H9 (cell line): ENCODE measurements at regions not wholly inside any gene's neighbourhood (a gene's known extent, or its start where the extent isn't known, plus 50 kb on each side); places are given as distances from the start of the nearest gene placed in this dataset.

Experiments used
- DNase-seq: peaks from one replicate; pipeline ENCODE4 v3.0.0-alpha.2; 2017
- H2AFZ ChIP-seq: one replicate; pipeline ENCODE4 v1.6.1; 2013; ENCODE audit warnings: mild to moderate bottlenecking, low read length, control low read depth, moderate library complexity
- H2AK5ac ChIP-seq: 2 replicates; pipeline ENCODE4 v1.6.1; 2013; ENCODE audit warnings: low read length, control low read depth, mixed read lengths; ENCODE audit not compliant: insufficient read length
- H2BK120ac ChIP-seq: one replicate; pipeline ENCODE4 v1.6.1; 2013; ENCODE audit warnings: low read depth, mild to moderate bottlenecking, low read length, control low read depth, inconsistent platforms; ENCODE audit not compliant: poor library complexity, severe bottlenecking
- H2BK12ac ChIP-seq: 2 replicates; pipeline ENCODE4 v1.6.1; 2013; ENCODE audit warnings: low read length, control low read depth, mixed read lengths, low read depth; ENCODE audit not compliant: insufficient read length
- H2BK15ac ChIP-seq: 2 replicates; pipeline ENCODE4 v1.6.1; 2013; ENCODE audit warnings: low read depth, low read length, control low read depth
- H2BK20ac ChIP-seq: one replicate; pipeline ENCODE4 v1.6.1; 2013; ENCODE audit warnings: low read depth, mild to moderate bottlenecking, low read length, control low read depth, inconsistent platforms; ENCODE audit not compliant: poor library complexity, severe bottlenecking
- H2BK5ac ChIP-seq: 2 replicates; pipeline ENCODE4 v1.6.1; 2013; ENCODE audit warnings: low read length, control low read depth, mixed read lengths; ENCODE audit not compliant: insufficient read length
- H3K14ac ChIP-seq: 2 replicates; pipeline ENCODE4 v1.6.1; 2013; ENCODE audit warnings: low read length, control low read depth; ENCODE audit not compliant: insufficient read depth
- H3K18ac ChIP-seq: 2 replicates; pipeline ENCODE4 v1.6.1; 2013; ENCODE audit warnings: low read depth, mild to moderate bottlenecking, mixed read lengths, low read length, control low read depth; ENCODE audit not compliant: insufficient read length
- H3K23ac ChIP-seq: 2 replicates; pipeline ENCODE4 v1.6.1; 2013; ENCODE audit warnings: low read length, control low read depth, mixed read lengths, low read depth; ENCODE audit not compliant: insufficient read length
- H3K23me2 ChIP-seq: 2 replicates; pipeline ENCODE4 v1.6.1; 2013; ENCODE audit warnings: low read depth, mild to moderate bottlenecking, mixed read lengths, low read length, control low read depth; ENCODE audit not compliant: insufficient read length, poor library complexity, severe bottlenecking
- H3K27ac ChIP-seq: 2 replicates; pipeline ENCODE4 v1.5.1; 2013; ENCODE audit warnings: low read length, control low read depth, mixed read lengths, low read depth; ENCODE audit not compliant: insufficient read length
- H3K27me3 ChIP-seq: 2 replicates; pipeline ENCODE4 v1.6.1; 2013; ENCODE audit warnings: low read length, control low read depth, inconsistent platforms; ENCODE audit not compliant: insufficient read depth
- H3K4ac ChIP-seq: 2 replicates; pipeline ENCODE4 v1.6.1; 2013; ENCODE audit warnings: low read depth, mild to moderate bottlenecking, control low read depth, inconsistent platforms, low read length, moderate library complexity
- H3K4me1 ChIP-seq: 2 replicates; pipeline ENCODE4 v1.6.1; 2013; ENCODE audit warnings: low read length, control low read depth, inconsistent platforms; ENCODE audit not compliant: insufficient read depth
- H3K4me2 ChIP-seq: 2 replicates; pipeline ENCODE4 v1.6.1; 2013; ENCODE audit warnings: low read length, control low read depth, mixed read lengths; ENCODE audit not compliant: insufficient read length, insufficient read depth
- H3K56ac ChIP-seq: 2 replicates; pipeline ENCODE4 v1.6.1; 2013; ENCODE audit warnings: low read depth, mild to moderate bottlenecking, mixed read lengths, low read length, control low read depth; ENCODE audit not compliant: insufficient read length
- H3K79me1 ChIP-seq: 2 replicates; pipeline ENCODE4 v1.6.1; 2013; ENCODE audit warnings: low read depth, mild to moderate bottlenecking, moderate library complexity, low read length, control low read depth, inconsistent platforms; ENCODE audit not compliant: insufficient read depth, poor library complexity, severe bottlenecking
- H3K79me2 ChIP-seq: 2 replicates; pipeline ENCODE4 v1.6.1; 2013; ENCODE audit warnings: low read length, control low read depth, inconsistent platforms; ENCODE audit not compliant: insufficient read depth
- H3K9ac ChIP-seq: 2 replicates; pipeline ENCODE4 v1.6.1; 2013; ENCODE audit warnings: low read length, control low read depth, mixed read lengths; ENCODE audit not compliant: insufficient read length; ENCODE audit errors: extremely low read depth
- H3K9me3 ChIP-seq: one replicate; pipeline ENCODE4 v1.6.1; 2013; ENCODE audit warnings: low read depth, low read length, inconsistent platforms; ENCODE audit not compliant: control insufficient read depth
- H3T11ph ChIP-seq: one replicate; pipeline ENCODE4 v1.6.1; 2013; ENCODE audit warnings: mild to moderate bottlenecking, low read length, control low read depth, inconsistent platforms
- H4K20me1 ChIP-seq: one replicate; pipeline ENCODE4 v1.6.1; 2013; ENCODE audit not compliant: control insufficient read depth, insufficient read length, insufficient read depth
- H4K5ac ChIP-seq: 2 replicates; pipeline ENCODE4 v1.6.1; 2013; ENCODE audit warnings: low read depth, mild to moderate bottlenecking, mixed read lengths, low read length, control low read depth; ENCODE audit not compliant: insufficient read length
- H4K8ac ChIP-seq: replicated peaks from 2 replicates; pipeline ENCODE4 v1.6.1; 2013; ENCODE audit warnings: low read length, control low read depth, mixed read lengths, low read depth; ENCODE audit not compliant: insufficient read length
- H4K91ac ChIP-seq: 2 replicates; pipeline ENCODE4 v1.6.1; 2013; ENCODE audit warnings: low read depth, mild to moderate bottlenecking, moderate library complexity, mixed read lengths, low read length, control low read depth; ENCODE audit not compliant: insufficient read length
- H3K27ac Mint-ChIP-seq, 3 experiments: 2 replicates in 2 of 3; 3 replicates in 1 of 3; pipeline ENCODE4 v1.8.0; 2020 to 2021; ENCODE audit warnings: mixed read lengths in 3 of 3, mild to moderate bottlenecking in 1 of 3, moderate library complexity in 1 of 3
- H3K27me3 Mint-ChIP-seq: 2 replicates; pipeline ENCODE4 v1.8.0; 2021; ENCODE audit warnings: low read depth, mild to moderate bottlenecking, moderate library complexity, mixed read lengths
- H3K36me3 Mint-ChIP-seq, 3 experiments: 2 replicates in 2 of 3; 3 replicates in 1 of 3; pipeline ENCODE4 v1.8.0; 2020 to 2021; ENCODE audit warnings: low read depth in 3 of 3, mixed read lengths in 3 of 3; ENCODE audit not compliant: insufficient read depth in 1 of 3
- H3K4me1 Mint-ChIP-seq, 2 experiments: 2 replicates each; pipeline ENCODE4 v1.8.0; 2020; ENCODE audit warnings: mixed read lengths in 2 of 2
- H3K4me3 Mint-ChIP-seq, 2 experiments: 2 replicates in 1 of 2; 3 replicates in 1 of 2; pipeline ENCODE4 v1.8.0; 2020 to 2021; ENCODE audit warnings: mild to moderate bottlenecking in 2 of 2, mixed read lengths in 2 of 2, moderate library complexity in 1 of 2
- H3K9me3 Mint-ChIP-seq, 2 experiments: 2 replicates in 1 of 2; 3 replicates in 1 of 2; pipeline ENCODE4 v1.8.0; 2020; ENCODE audit warnings: mild to moderate bottlenecking in 2 of 2, mixed read lengths in 2 of 2, moderate library complexity in 1 of 2
- WGBS: extraction: QIAGEN DNeasy Blood & Tissue Kit; methylation state at CpG from one replicate; pipeline ENCODE4 v1.1.7; 2013; ENCODE audit warnings: missing lambda C conversion rate, low lambda C conversion rate, mixed read lengths; ENCODE audit not compliant: insufficient read length; ENCODE audit errors: extremely low coverage; 5-methylcytosine and 5-hydroxymethylcytosine counted together
- TF ChIP-seq, protein P1 (sequence below): fragments of 200-600 bp; sonication (generic); conservative IDR thresholded peaks from 3 replicates; pipeline ENCODE4 v1.8.0; 2021; ENCODE audit warnings: antibody characterized with exemption, mild to moderate bottlenecking

DNA sequence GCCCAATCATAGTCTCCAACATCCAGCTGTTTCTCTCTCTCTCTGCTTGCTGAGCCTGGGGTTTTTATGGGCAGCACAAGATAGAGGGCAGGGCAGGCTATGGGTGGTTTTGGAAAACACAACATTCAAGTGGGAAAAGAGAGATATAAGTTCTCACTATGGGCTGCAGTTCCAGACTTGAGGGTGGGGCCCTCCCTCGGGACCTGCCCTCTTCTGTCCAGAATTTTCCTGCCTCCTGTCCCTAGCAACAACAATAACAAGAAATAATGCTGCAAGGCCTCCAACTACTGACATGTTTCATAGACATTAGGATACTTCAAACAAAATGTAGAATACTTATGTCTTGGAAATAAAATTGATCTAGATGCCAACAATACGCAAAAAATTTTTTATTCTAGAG, 107.8 kb downstream of the C18orf54 start:
- Histone ChIP-seq H3K23me2 (no peaks in the 10 kb centered on the region), H3K4me2 (no peak overlapping the region), H3K14ac (no peak overlapping the region), H3K79me2 (no peaks in the 10 kb centered on the region), H2AK5ac (no peak overlapping the region), H3K27me3 (no peaks in the 10 kb centered on the region), H3K4me1 (no peaks in the 10 kb centered on the region; the same call in 1 of the 2 replicates), H3K79me1 (no peaks in the 10 kb centered on the region), H2AFZ (no peak overlapping the region), H4K5ac (no peak overlapping the region), H3K9me3 (no peaks in the 10 kb centered on the region), H3K23ac (no peak overlapping the region), H2BK15ac (no peak overlapping the region), H3K18ac (no peak overlapping the region), H3K56ac (no peak overlapping the region), H4K20me1 (no peaks in the 10 kb centered on the region), H2BK5ac (no peak overlapping the region), H2BK120ac (no peak overlapping the region), H3K4ac (no peak overlapping the region), H3K9ac (no peak overlapping the region), H4K91ac (no peak overlapping the region), H3K27ac (no peak overlapping the region), H2BK20ac (no peak overlapping the region), H2BK12ac (no peak overlapping the region), H3T11ph (no peak overlapping the region), H4K8ac (no peak overlapping the region)
- H3K9me3 Mint-ChIP-seq = no peaks in the 10 kb centered on the region
- no peak overlapping the region for H3K4me3 Mint-ChIP-seq
- TF ChIP-seq, protein P1, sequence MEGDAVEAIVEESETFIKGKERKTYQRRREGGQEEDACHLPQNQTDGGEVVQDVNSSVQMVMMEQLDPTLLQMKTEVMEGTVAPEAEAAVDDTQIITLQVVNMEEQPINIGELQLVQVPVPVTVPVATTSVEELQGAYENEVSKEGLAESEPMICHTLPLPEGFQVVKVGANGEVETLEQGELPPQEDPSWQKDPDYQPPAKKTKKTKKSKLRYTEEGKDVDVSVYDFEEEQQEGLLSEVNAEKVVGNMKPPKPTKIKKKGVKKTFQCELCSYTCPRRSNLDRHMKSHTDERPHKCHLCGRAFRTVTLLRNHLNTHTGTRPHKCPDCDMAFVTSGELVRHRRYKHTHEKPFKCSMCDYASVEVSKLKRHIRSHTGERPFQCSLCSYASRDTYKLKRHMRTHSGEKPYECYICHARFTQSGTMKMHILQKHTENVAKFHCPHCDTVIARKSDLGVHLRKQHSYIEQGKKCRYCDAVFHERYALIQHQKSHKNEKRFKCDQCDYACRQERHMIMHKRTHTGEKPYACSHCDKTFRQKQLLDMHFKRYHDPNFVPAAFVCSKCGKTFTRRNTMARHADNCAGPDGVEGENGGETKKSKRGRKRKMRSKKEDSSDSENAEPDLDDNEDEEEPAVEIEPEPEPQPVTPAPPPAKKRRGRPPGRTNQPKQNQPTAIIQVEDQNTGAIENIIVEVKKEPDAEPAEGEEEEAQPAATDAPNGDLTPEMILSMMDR = no peak
- H3K27me3 Mint-ChIP-seq = no peaks in the 10 kb centered on the region
- H3K4me1 Mint-ChIP-seq = peaks cover 21 to 25% of the 10 kb centered on the region in 2 experiments
- no CpG with 5 or more reads among the region's 2 CpGs for WGBS
- peak overlapping the region in 1 of 3 experiments; percentile 17; a peak in 1 of 7 replicates for H3K27ac Mint-ChIP-seq
- no peak for DNase-seq
- H3K36me3 Mint-ChIP-seq = no peaks in the 10 kb centered on the region
